ENCODE measurements at regions not wholly inside any gene's neighbourhood (a gene's known extent, or its start where the extent isn't known, plus 50 kb on each side); places are given as distances from the start of the nearest gene placed in this dataset.

DNA sequence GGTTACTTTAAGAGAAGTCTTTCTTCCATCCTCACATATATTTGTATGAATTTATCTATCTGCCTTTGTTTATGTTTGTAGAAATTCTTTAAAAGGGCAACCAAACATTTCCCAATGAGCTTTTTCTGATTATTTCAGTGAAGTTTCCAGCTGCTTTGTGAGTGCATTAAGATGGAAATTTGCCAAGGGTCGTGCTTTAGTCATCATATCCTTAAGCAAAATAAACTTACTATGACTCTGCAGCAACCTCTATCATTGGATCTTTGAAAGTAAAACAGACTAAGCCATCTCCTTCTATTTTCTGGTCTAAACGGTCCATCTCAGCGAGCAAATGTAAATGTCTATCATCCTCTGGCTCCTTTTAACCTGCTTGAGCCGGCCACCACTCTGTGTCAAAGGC is 489.3 kb downstream of the SOX11 start:
- TF ChIP-seq, protein P1, sequence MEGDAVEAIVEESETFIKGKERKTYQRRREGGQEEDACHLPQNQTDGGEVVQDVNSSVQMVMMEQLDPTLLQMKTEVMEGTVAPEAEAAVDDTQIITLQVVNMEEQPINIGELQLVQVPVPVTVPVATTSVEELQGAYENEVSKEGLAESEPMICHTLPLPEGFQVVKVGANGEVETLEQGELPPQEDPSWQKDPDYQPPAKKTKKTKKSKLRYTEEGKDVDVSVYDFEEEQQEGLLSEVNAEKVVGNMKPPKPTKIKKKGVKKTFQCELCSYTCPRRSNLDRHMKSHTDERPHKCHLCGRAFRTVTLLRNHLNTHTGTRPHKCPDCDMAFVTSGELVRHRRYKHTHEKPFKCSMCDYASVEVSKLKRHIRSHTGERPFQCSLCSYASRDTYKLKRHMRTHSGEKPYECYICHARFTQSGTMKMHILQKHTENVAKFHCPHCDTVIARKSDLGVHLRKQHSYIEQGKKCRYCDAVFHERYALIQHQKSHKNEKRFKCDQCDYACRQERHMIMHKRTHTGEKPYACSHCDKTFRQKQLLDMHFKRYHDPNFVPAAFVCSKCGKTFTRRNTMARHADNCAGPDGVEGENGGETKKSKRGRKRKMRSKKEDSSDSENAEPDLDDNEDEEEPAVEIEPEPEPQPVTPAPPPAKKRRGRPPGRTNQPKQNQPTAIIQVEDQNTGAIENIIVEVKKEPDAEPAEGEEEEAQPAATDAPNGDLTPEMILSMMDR (conservative IDR thresholded peaks at IDR 0.05): no peak
- no peak for TF ChIP-seq EZH2 (IDR thresholded peaks at IDR 0.05; ENCODE audit: low read depth)

Measured in PC-9 (cell line).